ENCODE measurements at regions not wholly inside any gene's neighbourhood (a gene's known extent, or its start where the extent isn't known, plus 50 kb on each side); places are given as distances from the start of the nearest gene placed in this dataset.

- no peak for DNase-seq (ENCODE audit: low spot score)
Measured at GRCh38 chr7:73964786-73965185, 63.2 kb upstream of the ELN start.

- DNase-seq (ENCODE audit: low spot score), result no peak
Measured at GRCh38 chr7:73966062-73966940, 61.7 kb upstream of the ELN start.

- no peak for DNase-seq (ENCODE audit: low spot score)
Measured at GRCh38 chr7:73966941-73967831, 60.8 kb upstream of the ELN start.

GRCh38 chr7:73967832-73968290, 60.1 kb upstream of the ELN start:
- no peak for DNase-seq (ENCODE audit: low spot score)

GRCh38 chr7:73968487-73968886, 59.5 kb upstream of the ELN start:
- DNase-seq (ENCODE audit: low spot score), result no peak

- DNase-seq (ENCODE audit: low spot score), result no peak
Measured at GRCh38 chr7:73969991-73970390, 58.0 kb upstream of the ELN start.

GRCh38 chr7:73970801-73971229, 57.2 kb upstream of the ELN start:
- DNase-seq (ENCODE audit: low spot score), result no peak

- no peak for DNase-seq (ENCODE audit: low spot score)
Measured at GRCh38 chr7:73971322-73971703, 56.7 kb upstream of the ELN start.

- DNase-seq (ENCODE audit: low spot score), result no peak
Measured at GRCh38 chr7:73971704-73972341, 56.1 kb upstream of the ELN start.

GRCh38 chr7:73972614-73973013, 55.4 kb upstream of the ELN start:
- DNase-seq (ENCODE audit: low spot score), result no peak

- DNase-seq (ENCODE audit: low spot score), result no peak
Measured at GRCh38 chr7:73973091-73973490, 54.9 kb upstream of the ELN start.

- DNase-seq (ENCODE audit: low spot score), result no peak
Measured at GRCh38 chr7:73974101-73974947, 53.6 kb upstream of the ELN start.

- DNase-seq (ENCODE audit: low spot score), result no peak
Measured at GRCh38 chr7:73974948-73975926, 52.7 kb upstream of the ELN start.

GRCh38 chr7:73976761-73977618, 51.0 kb upstream of the ELN start:
- no peak for DNase-seq (ENCODE audit: low spot score)

GRCh38 chr7:73977619-73978618, 50.1 kb upstream of the ELN start:
- DNase-seq (ENCODE audit: low spot score), result no peak

Data from globus pallidus (tissue), 1 donor.